Cardiac muscle cell (in vitro differentiated cells and primary cell): ENCODE measurements at regions not wholly inside any gene's neighbourhood (a gene's known extent, or its start where the extent isn't known, plus 50 kb on each side); places are given as distances from the start of the nearest gene placed in this dataset.
A peak's percentile ranks its signal among the peaks of the same experiment; 100 is the strongest.

Source experiments
- DNase-seq, 2 donors: peaks; one replicate each; pipeline versions ENCODE4 v3.0.0 to v3.0.0-alpha.2; 2010 to 2017; ENCODE audit warnings: low read depth in 1 of 2, low spot score in 1 of 2
- H3K27ac ChIP-seq: fragments of 200-600 bp; sonication (generic); 2 replicates; pipeline ENCODE4 v1.5.1; 2016
- H3K27me3 ChIP-seq: fragments of 200-600 bp; sonication (generic); 2 replicates; pipeline ENCODE4 v1.6.0; 2016; ENCODE audit warnings: control low read depth
- H3K36me3 ChIP-seq: fragments of 200-600 bp; sonication (generic); 2 replicates; pipeline ENCODE4 v1.5.1; 2016; ENCODE audit warnings: control low read depth
- H3K4me1 ChIP-seq: fragments of 200-600 bp; sonication (generic); 2 replicates; pipeline ENCODE4 v1.8.1; 2017; ENCODE audit warnings: low read depth, mild to moderate bottlenecking, mixed run types
- H3K4me3 ChIP-seq: fragments of 200-600 bp; sonication (generic); 2 replicates; pipeline ENCODE4 v1.5.1; 2016; ENCODE audit warnings: mild to moderate bottlenecking
- H3K9me3 ChIP-seq: fragments of 200-600 bp; sonication (generic); 2 replicates; pipeline ENCODE4 v1.5.1; 2017; ENCODE audit warnings: low read depth, mild to moderate bottlenecking, control low read depth
- CTCF ChIP-seq: IDR thresholded peaks from 2 replicates; pipeline ENCODE4 v1.5.1; 2012; ENCODE audit warnings: low read depth, mild to moderate bottlenecking, low read length

GRCh38 chr9:32220750-32221149 is 163.7 kb upstream of the ACO1 start:
- Histone ChIP-seq H3K27ac (no peak overlapping the region), H3K4me3 (no peak overlapping the region), H3K27me3 (no peaks in the 10 kb centered on the region), H3K9me3 (no peaks in the 10 kb centered on the region), H3K36me3 (no peaks in the 10 kb centered on the region), H3K4me1 (no peaks in the 10 kb centered on the region)
- no peak for TF ChIP-seq CTCF
- no peak for DNase-seq

DNA sequence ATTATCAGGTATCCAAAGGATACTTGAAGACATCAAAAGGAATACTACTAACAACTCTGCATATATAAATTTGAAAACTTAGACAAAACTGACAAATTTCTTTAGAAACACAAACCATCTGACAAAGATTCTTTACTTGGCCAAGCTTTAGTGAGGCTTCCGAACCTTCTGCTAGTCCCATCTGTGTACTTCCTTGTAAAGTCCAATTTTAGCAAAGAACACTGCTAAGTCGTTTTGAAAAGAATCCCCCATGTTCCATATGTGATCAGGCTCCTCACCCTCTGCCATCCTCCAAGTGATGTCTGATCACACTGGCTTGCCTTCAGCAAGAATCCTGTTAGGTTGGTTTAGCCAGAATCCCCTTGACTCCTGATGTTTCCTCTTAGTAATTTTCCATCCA is 150.0 kb upstream of the ACO1 start:
- Histone ChIP-seq H3K4me1 (no peaks in the 10 kb centered on the region), H3K36me3 (no peaks in the 10 kb centered on the region), H3K27me3 (no peaks in the 10 kb centered on the region), H3K27ac (no peak overlapping the region), H3K4me3 (no peak overlapping the region), H3K9me3 (no peaks in the 10 kb centered on the region)
- DNase-seq, result no peak
- no peak for TF ChIP-seq CTCF

DNA sequence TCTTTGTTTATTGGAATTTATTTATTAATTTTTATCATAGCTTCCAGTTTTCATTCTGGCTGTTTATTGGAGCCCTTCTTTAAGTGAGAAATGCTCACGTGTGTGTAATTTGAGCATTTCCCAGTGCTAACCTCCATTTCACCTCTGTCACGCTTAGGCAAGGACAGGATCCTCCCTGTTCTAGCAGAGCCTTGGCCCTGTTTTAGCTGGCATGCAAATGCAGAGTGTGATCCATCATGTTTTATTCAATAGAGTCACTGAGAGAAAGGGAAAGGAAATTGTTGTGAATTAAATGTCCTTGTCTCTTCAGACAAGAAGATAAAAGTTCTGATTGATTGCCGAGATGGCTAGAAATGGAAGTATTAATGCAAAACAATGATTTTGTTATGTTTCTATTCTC is 137.3 kb upstream of the ACO1 start:
- no peaks in the 10 kb centered on the region for H3K27me3 ChIP-seq
- DNase-seq, result no peak
- TF ChIP-seq CTCF, result no peak
- H3K4me3 ChIP-seq, result no peak overlapping the region
- H3K27ac ChIP-seq, result no peak overlapping the region
- no peaks in the 10 kb centered on the region for H3K4me1 ChIP-seq
- no peaks in the 10 kb centered on the region for H3K9me3 ChIP-seq
- no peaks in the 10 kb centered on the region for H3K36me3 ChIP-seq

DNA sequence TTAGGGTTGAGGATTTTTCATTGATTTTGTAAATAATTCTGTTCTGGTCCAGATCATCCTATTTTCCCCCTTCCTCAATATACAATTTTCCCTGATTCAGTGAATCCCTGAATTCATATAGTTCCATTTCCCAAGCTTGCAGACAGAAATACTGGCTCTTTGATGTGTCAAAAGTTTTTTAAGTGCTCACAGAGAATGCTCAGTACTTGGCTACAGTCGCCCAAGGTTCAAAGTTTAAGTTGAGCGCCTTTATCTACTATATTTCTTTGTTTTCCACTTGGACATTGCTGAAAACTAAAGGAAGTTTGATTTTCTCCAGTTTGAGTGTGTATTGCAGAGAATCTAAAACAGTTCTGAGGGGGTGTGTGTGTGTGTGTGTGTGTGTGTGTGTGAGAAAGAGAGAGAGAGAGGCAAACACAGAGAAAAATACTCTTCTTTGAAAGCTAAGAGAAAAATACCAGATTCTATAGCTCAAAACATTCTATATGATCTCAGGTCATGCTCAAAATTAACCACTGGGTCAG is 136.2 kb upstream of the ACO1 start:
- Histone ChIP-seq H3K36me3 (no peaks in the 10 kb centered on the region), H3K9me3 (no peaks in the 10 kb centered on the region), H3K4me3 (no peak overlapping the region), H3K4me1 (no peaks in the 10 kb centered on the region), H3K27me3 (no peaks in the 10 kb centered on the region), H3K27ac (no peak overlapping the region)
- TF ChIP-seq CTCF, result no peak
- DNase-seq, result no peak

GRCh38 chr9:32251539-32251938 is 132.9 kb upstream of the ACO1 start:
- no peak overlapping the region for H3K4me3 ChIP-seq
- no peaks in the 10 kb centered on the region for H3K27me3 ChIP-seq
- H3K9me3 ChIP-seq, result no peaks in the 10 kb centered on the region
- H3K4me1 ChIP-seq, result no peaks in the 10 kb centered on the region
- peak; percentile 74 to 79 for DNase-seq
- TF ChIP-seq CTCF, result peak; percentile 77
- no peaks in the 10 kb centered on the region for H3K36me3 ChIP-seq
- H3K27ac ChIP-seq, result no peak overlapping the region

GRCh38 chr9:32253731-32254130 is 130.7 kb upstream of the ACO1 start:
- no peaks in the 10 kb centered on the region for H3K36me3 ChIP-seq
- no peak overlapping the region for H3K4me3 ChIP-seq
- H3K4me1 ChIP-seq, result no peaks in the 10 kb centered on the region
- no peak overlapping the region for H3K27ac ChIP-seq
- H3K9me3 ChIP-seq, result no peaks in the 10 kb centered on the region
- DNase-seq, result no peak
- no peak for TF ChIP-seq CTCF
- no peaks in the 10 kb centered on the region for H3K27me3 ChIP-seq
